A549 (cell line): ENCODE measurements at regions not wholly inside any gene's neighbourhood (a gene's known extent, or its start where the extent isn't known, plus 50 kb on each side); places are given as distances from the start of the nearest gene placed in this dataset.

Source experiments
- TF ChIP-seq, protein P1 (sequence below): fragments of >200 bp; sonication (Bioruptor Twin); formaldehyde crosslinking; IDR thresholded peaks from 3 replicates; pipeline ENCODE4 v1.5.1; 2016
- TF ChIP-seq, protein P2 (sequence below): IDR thresholded peaks from 2 replicates; pipeline ENCODE4 v1.6.1; 2012

DNA sequence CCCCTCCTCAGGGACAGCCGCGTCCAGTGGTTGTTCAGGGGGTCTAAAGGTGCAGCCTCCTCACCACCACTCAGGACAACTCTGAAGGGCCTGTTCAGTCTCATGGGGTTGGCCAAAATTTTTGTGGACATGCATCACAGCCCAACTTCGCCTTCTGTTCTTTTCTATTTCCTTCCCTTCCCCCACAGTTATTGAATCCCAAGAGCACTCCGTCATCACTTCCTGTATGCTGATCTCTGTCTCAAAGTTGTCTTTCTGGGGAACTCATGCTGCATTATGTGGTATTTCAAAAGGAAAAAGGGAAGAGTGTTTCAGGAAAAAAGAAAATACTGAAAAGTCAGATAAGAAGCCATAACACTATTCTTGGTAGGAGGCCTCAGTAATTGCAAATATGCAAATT, 355.4 kb downstream of the CAAP1 start:
- TF ChIP-seq, protein P1, sequence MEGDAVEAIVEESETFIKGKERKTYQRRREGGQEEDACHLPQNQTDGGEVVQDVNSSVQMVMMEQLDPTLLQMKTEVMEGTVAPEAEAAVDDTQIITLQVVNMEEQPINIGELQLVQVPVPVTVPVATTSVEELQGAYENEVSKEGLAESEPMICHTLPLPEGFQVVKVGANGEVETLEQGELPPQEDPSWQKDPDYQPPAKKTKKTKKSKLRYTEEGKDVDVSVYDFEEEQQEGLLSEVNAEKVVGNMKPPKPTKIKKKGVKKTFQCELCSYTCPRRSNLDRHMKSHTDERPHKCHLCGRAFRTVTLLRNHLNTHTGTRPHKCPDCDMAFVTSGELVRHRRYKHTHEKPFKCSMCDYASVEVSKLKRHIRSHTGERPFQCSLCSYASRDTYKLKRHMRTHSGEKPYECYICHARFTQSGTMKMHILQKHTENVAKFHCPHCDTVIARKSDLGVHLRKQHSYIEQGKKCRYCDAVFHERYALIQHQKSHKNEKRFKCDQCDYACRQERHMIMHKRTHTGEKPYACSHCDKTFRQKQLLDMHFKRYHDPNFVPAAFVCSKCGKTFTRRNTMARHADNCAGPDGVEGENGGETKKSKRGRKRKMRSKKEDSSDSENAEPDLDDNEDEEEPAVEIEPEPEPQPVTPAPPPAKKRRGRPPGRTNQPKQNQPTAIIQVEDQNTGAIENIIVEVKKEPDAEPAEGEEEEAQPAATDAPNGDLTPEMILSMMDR, result no peak
- TF ChIP-seq, protein P2, sequence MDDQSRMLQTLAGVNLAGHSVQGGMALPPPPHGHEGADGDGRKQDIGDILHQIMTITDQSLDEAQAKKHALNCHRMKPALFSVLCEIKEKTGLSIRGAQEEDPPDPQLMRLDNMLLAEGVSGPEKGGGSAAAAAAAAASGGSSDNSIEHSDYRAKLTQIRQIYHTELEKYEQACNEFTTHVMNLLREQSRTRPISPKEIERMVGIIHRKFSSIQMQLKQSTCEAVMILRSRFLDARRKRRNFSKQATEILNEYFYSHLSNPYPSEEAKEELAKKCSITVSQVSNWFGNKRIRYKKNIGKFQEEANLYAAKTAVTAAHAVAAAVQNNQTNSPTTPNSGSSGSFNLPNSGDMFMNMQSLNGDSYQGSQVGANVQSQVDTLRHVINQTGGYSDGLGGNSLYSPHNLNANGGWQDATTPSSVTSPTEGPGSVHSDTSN, result no peak
